Neuronal stem cell (in vitro differentiated cells): ENCODE measurements at regions not wholly inside any gene's neighbourhood (a gene's known extent, or its start where the extent isn't known, plus 50 kb on each side); places are given as distances from the start of the nearest gene placed in this dataset.

Source experiments
- DNase-seq: peaks from one replicate; pipeline ENCODE4 v3.0.0-alpha.2; 2013; ENCODE audit warnings: low spot score
- H2AFZ ChIP-seq: one replicate; pipeline ENCODE4 v1.6.1; 2013; ENCODE audit warnings: mild to moderate bottlenecking, low read length, inconsistent platforms
- H2AK5ac ChIP-seq: 2 replicates; pipeline ENCODE4 v1.6.1; 2013; ENCODE audit warnings: low read depth, mild to moderate bottlenecking, inconsistent platforms, low read length, moderate library complexity, mixed read lengths
- H2BK120ac ChIP-seq: 2 replicates; pipeline ENCODE4 v1.6.1; 2013; ENCODE audit warnings: low read depth, mild to moderate bottlenecking, inconsistent platforms, low read length, moderate library complexity, mixed read lengths
- H2BK12ac ChIP-seq: one replicate; pipeline ENCODE4 v1.6.1; 2013; ENCODE audit warnings: low read length, inconsistent platforms
- H2BK15ac ChIP-seq: 2 replicates; pipeline ENCODE4 v1.6.1; 2013; ENCODE audit warnings: mild to moderate bottlenecking, low read length, inconsistent platforms, mixed read lengths
- H2BK5ac ChIP-seq: one replicate; pipeline ENCODE4 v1.6.1; 2013; ENCODE audit warnings: inconsistent platforms, mild to moderate bottlenecking, low read length, moderate library complexity
- H3K14ac ChIP-seq: one replicate; pipeline ENCODE4 v1.6.1; 2013; ENCODE audit warnings: low read length, inconsistent platforms
- H3K18ac ChIP-seq: 2 replicates; pipeline ENCODE4 v1.6.1; 2013; ENCODE audit warnings: low read length, inconsistent platforms
- H3K23ac ChIP-seq: 2 replicates; pipeline ENCODE4 v1.6.1; 2013; ENCODE audit warnings: low read depth, mild to moderate bottlenecking, mixed read lengths, low read length, inconsistent platforms; ENCODE audit not compliant: poor library complexity
- H3K27ac ChIP-seq: replicated peaks from 3 replicates; pipeline ENCODE4 v1.5.1; 2013; ENCODE audit warnings: low read length, inconsistent platforms
- H3K27me3 ChIP-seq, 3 experiments: 2 replicates each; pipeline ENCODE4 v1.6.1; 2013; ENCODE audit warnings: low read length in 3 of 3, mild to moderate bottlenecking in 2 of 3, inconsistent platforms in 1 of 3, low read depth in 1 of 3, mixed read lengths in 1 of 3, moderate library complexity in 1 of 3; ENCODE audit not compliant: control insufficient read depth in 3 of 3, insufficient read depth in 3 of 3
- H3K36me3 ChIP-seq, 2 donors: replicated peaks in 1 of 2; 2 replicates each; pipeline ENCODE4 v1.6.1; 2013; ENCODE audit warnings: low read length in 2 of 2; ENCODE audit not compliant: control insufficient read depth in 2 of 2, insufficient read depth in 2 of 2
- H3K4ac ChIP-seq: 2 replicates; pipeline ENCODE4 v1.6.1; 2013; ENCODE audit warnings: inconsistent platforms, mild to moderate bottlenecking, low read length, moderate library complexity
- H3K4me1 ChIP-seq, 2 donors: 1 replicate in 1 of 2; 2 replicates in 1 of 2; pipeline ENCODE4 v1.6.1; 2013; ENCODE audit warnings: low read length in 2 of 2, low read depth in 1 of 2; ENCODE audit not compliant: control insufficient read depth in 2 of 2, insufficient read depth in 1 of 2
- H3K4me2 ChIP-seq: one replicate; pipeline ENCODE4 v1.6.1; 2013; ENCODE audit warnings: mild to moderate bottlenecking, low read length, inconsistent platforms; ENCODE audit not compliant: insufficient read depth, poor library complexity, severe bottlenecking
- H3K4me3 ChIP-seq, 2 donors: 2 replicates each; pipeline ENCODE4 v1.5.1; 2013; ENCODE audit warnings: low read length in 2 of 2, mild to moderate bottlenecking in 2 of 2, inconsistent platforms in 1 of 2, moderate library complexity in 1 of 2
- H3K79me1 ChIP-seq: one replicate; pipeline ENCODE4 v1.6.1; 2013; ENCODE audit warnings: low read depth, mild to moderate bottlenecking, inconsistent platforms, low read length, moderate library complexity
- H3K9ac ChIP-seq: one replicate; pipeline ENCODE4 v1.6.1; 2013; ENCODE audit warnings: mild to moderate bottlenecking, low read depth, low read length, inconsistent platforms; ENCODE audit not compliant: poor library complexity
- H3K9me3 ChIP-seq, 2 donors: replicated peaks in 1 of 2; 2 replicates each; pipeline versions ENCODE3 to v1.6.1; 2013; ENCODE audit warnings: low read length in 2 of 2, mild to moderate bottlenecking in 2 of 2, inconsistent platforms in 1 of 2, low read depth in 1 of 2, mixed read lengths in 1 of 2, moderate library complexity in 1 of 2; ENCODE audit not compliant: control insufficient read depth in 2 of 2, insufficient read depth in 1 of 2
- H4K8ac ChIP-seq: one replicate; pipeline ENCODE4 v1.6.1; 2013; ENCODE audit warnings: low read depth, mild to moderate bottlenecking, inconsistent platforms, low read length, moderate library complexity
- H4K91ac ChIP-seq: one replicate; pipeline ENCODE4 v1.6.1; 2013; ENCODE audit warnings: low read length, low read depth, mild to moderate bottlenecking, inconsistent platforms; ENCODE audit not compliant: poor library complexity
- WGBS, 2 donors: extraction: QIAGEN DNeasy Blood & Tissue Kit; methylation state at CpG; one replicate each; pipeline ENCODE4 v1.1.7; 2013; ENCODE audit warnings: missing lambda C conversion rate in 2 of 2, mixed read lengths in 1 of 2; ENCODE audit not compliant: insufficient read length in 2 of 2, insufficient replicate concordance in 1 of 2; ENCODE audit errors: extremely low coverage in 2 of 2; 5-methylcytosine and 5-hydroxymethylcytosine counted together

GRCh38 chrX:87391742-87392141, 125.9 kb upstream of the KLHL4 start:
- H3K27ac ChIP-seq = no peak overlapping the region
- H2BK15ac ChIP-seq = no peak overlapping the region
- no peaks in the 10 kb centered on the region for H3K4me1 ChIP-seq
- no peak overlapping the region for H2AFZ ChIP-seq
- H3K9ac ChIP-seq = no peak overlapping the region
- no peak overlapping the region for H4K91ac ChIP-seq
- no peak overlapping the region for H2BK5ac ChIP-seq
- H2AK5ac ChIP-seq = no peak overlapping the region
- no peak overlapping the region for H3K14ac ChIP-seq
- no peak overlapping the region for H2BK120ac ChIP-seq
- H3K79me1 ChIP-seq = no peaks in the 10 kb centered on the region
- no peak overlapping the region for H2BK12ac ChIP-seq
- no peaks in the 10 kb centered on the region for H3K9me3 ChIP-seq
- H3K4me3 ChIP-seq = no peak overlapping the region
- no peaks in the 10 kb centered on the region for H3K27me3 ChIP-seq
- no peak overlapping the region for H3K4ac ChIP-seq
- WGBS, 2 donors = no CpG with 5 or more reads among the region's 1 CpG
- no peak overlapping the region for H4K8ac ChIP-seq
- no peak for DNase-seq
- no peak overlapping the region for H3K18ac ChIP-seq
- H3K4me2 ChIP-seq = no peak overlapping the region
- no peaks in the 10 kb centered on the region for H3K36me3 ChIP-seq
- no peak overlapping the region for H3K23ac ChIP-seq

GRCh38 chrX:87392369-87392768, 125.2 kb upstream of the KLHL4 start:
- Histone ChIP-seq H3K27ac (no peak overlapping the region), H3K18ac (no peak overlapping the region), H3K23ac (no peak overlapping the region), H2BK15ac (no peak overlapping the region), H2BK120ac (no peak overlapping the region), H4K8ac (no peak overlapping the region), H2BK12ac (no peak overlapping the region), H2AK5ac (no peak overlapping the region), H3K9ac (no peak overlapping the region), H3K4me3 (no peak overlapping the region), H3K4me2 (no peak overlapping the region), H3K27me3 (no peaks in the 10 kb centered on the region), H3K79me1 (no peaks in the 10 kb centered on the region), H3K4me1 (no peaks in the 10 kb centered on the region), H2BK5ac (no peak overlapping the region), H2AFZ (no peak overlapping the region), H3K36me3 (no peaks in the 10 kb centered on the region), H3K4ac (no peak overlapping the region), H3K9me3 (no peaks in the 10 kb centered on the region), H3K14ac (no peak overlapping the region), H4K91ac (no peak overlapping the region)
- no CpG with 5 or more reads among the region's 2 CpGs for WGBS, 2 donors
- DNase-seq = peak; percentile 0

GRCh38 chrX:87397103-87397886, 120.3 kb upstream of the KLHL4 start:
- Histone ChIP-seq H3K27ac (no peak overlapping the region), H2BK12ac (no peak overlapping the region), H3K79me1 (no peaks in the 10 kb centered on the region), H3K14ac (no peak overlapping the region), H2AFZ (no peak overlapping the region), H3K23ac (no peak overlapping the region), H3K36me3 (no peaks in the 10 kb centered on the region), H4K8ac (no peak overlapping the region), H3K4me3 (no peak overlapping the region), H3K4ac (no peak overlapping the region), H3K9me3 (no peaks in the 10 kb centered on the region), H3K27me3 (no peaks in the 10 kb centered on the region), H3K18ac (no peak overlapping the region), H3K4me2 (no peak overlapping the region), H4K91ac (no peak overlapping the region), H2BK15ac (no peak overlapping the region), H3K4me1 (no peaks in the 10 kb centered on the region), H3K9ac (no peak overlapping the region), H2AK5ac (no peak overlapping the region), H2BK120ac (no peak overlapping the region), H2BK5ac (no peak overlapping the region)
- no peak for DNase-seq
- no CpG with 5 or more reads among the region's 2 CpGs for WGBS, 2 donors

GRCh38 chrX:87402256-87402655, 115.3 kb upstream of the KLHL4 start:
- DNase-seq = no peak
- no peak overlapping the region for H3K4me3 ChIP-seq

More at GRCh38 chrX:87402256-87402655, 115.3 kb upstream of the KLHL4 start:
- WGBS, 2 donors = no CpG with 5 or more reads among the region's 1 CpG
- no peak overlapping the region for H3K4ac ChIP-seq
- no peak overlapping the region for H4K8ac ChIP-seq
- no peak overlapping the region for H3K27ac ChIP-seq
- no peak overlapping the region for H2BK15ac ChIP-seq
- H3K14ac ChIP-seq = no peak overlapping the region
- no peaks in the 10 kb centered on the region for H3K79me1 ChIP-seq
- H4K91ac ChIP-seq = no peak overlapping the region
- H3K4me1 ChIP-seq = no peaks in the 10 kb centered on the region
- no peak overlapping the region for H3K18ac ChIP-seq
- no peaks in the 10 kb centered on the region for H3K27me3 ChIP-seq
- no peaks in the 10 kb centered on the region for H3K9me3 ChIP-seq
- no peak overlapping the region for H3K4me2 ChIP-seq
- H3K36me3 ChIP-seq = no peaks in the 10 kb centered on the region
- no peak overlapping the region for H3K23ac ChIP-seq
- H2BK12ac ChIP-seq = no peak overlapping the region
- H2AK5ac ChIP-seq = no peak overlapping the region
- no peak overlapping the region for H2BK120ac ChIP-seq
- H2BK5ac ChIP-seq = no peak overlapping the region
- no peak overlapping the region for H3K9ac ChIP-seq
- no peak overlapping the region for H2AFZ ChIP-seq
